ENCODE measurements at regions not wholly inside any gene's neighbourhood (a gene's known extent, or its start where the extent isn't known, plus 50 kb on each side); places are given as distances from the start of the nearest gene placed in this dataset.
"Not testable (repeated sequence)": the region's sequence is repeated elsewhere in the genome, so short reads cannot be mapped to it uniquely, and the experiment has no call there.

- DNase-seq: no peak
These were observed 468.2 kb downstream of the NTRK2 start for GRCh38 chr9:85137696-85138095.

GRCh38 chr9:85136987-85137386 is 467.5 kb downstream of the NTRK2 start:
- no peak for DNase-seq

- no peak for DNase-seq
These were observed 467.0 kb downstream of the NTRK2 start for GRCh38 chr9:85136507-85136906.

GRCh38 chr9:85130764-85131163 is 461.2 kb downstream of the NTRK2 start:
- no peak for DNase-seq

GRCh38 chr9:85130260-85130659 is 460.7 kb downstream of the NTRK2 start:
- no peak for DNase-seq

- no peak for DNase-seq
These were observed 460.0 kb downstream of the NTRK2 start for GRCh38 chr9:85129514-85129913.

GRCh38 chr9:85118990-85119755 is 449.6 kb downstream of the NTRK2 start:
- no peak for DNase-seq

GRCh38 chr9:85117831-85118230 is 448.3 kb downstream of the NTRK2 start:
- no peak for DNase-seq

GRCh38 chr9:85115473-85115872 is 445.9 kb downstream of the NTRK2 start:
- DNase-seq: no peak

GRCh38 chr9:85114799-85115198 is 445.3 kb downstream of the NTRK2 start:
- no peak for DNase-seq

- DNase-seq: no peak
These were observed 443.4 kb downstream of the NTRK2 start for GRCh38 chr9:85112933-85113418.

- DNase-seq: no peak
These were observed 442.9 kb downstream of the NTRK2 start for GRCh38 chr9:85112391-85112790.

- no peak for DNase-seq
These were observed 439.2 kb downstream of the NTRK2 start for GRCh38 chr9:85108746-85109145.

GRCh38 chr9:85108229-85108628 is 438.7 kb downstream of the NTRK2 start:
- no peak for DNase-seq

- no peak for DNase-seq
These were observed 419.9 kb downstream of the NTRK2 start for GRCh38 chr9:85089188-85089969.

GRCh38 chr9:85081963-85082362 is 412.4 kb downstream of the NTRK2 start:
- DNase-seq: no peak

- no peak for DNase-seq
These were observed 409.8 kb downstream of the NTRK2 start for GRCh38 chr9:85079349-85079748.

GRCh38 chr9:85077944-85078343 is 408.4 kb downstream of the NTRK2 start:
- no peak for DNase-seq

- DNase-seq: not testable (repeated sequence)
These were observed 407.6 kb downstream of the NTRK2 start for GRCh38 chr9:85077146-85077545.
